Upper lobe of right lung (tissue), 1 donor: ENCODE measurements at regions not wholly inside any gene's neighbourhood (a gene's known extent, or its start where the extent isn't known, plus 50 kb on each side); places are given as distances from the start of the nearest gene placed in this dataset.

ENCODE experiments used
- ATAC-seq: fragments of 200-7000 bp; cut with Tn5 transposase; one replicate; pipeline ENCODE4 v1.9.1; 2020; ENCODE audit warnings: mild to moderate bottlenecking, moderate library complexity
- DNase-seq: peaks from one replicate; pipeline ENCODE4 v3.0.0-alpha.2; 2020
- H3K27ac ChIP-seq: fragments of 200-600 bp; one replicate; pipeline ENCODE4 v1.8.0; 2022
- H3K27me3 ChIP-seq: fragments of 200-600 bp; one replicate; pipeline ENCODE4 v1.8.0; 2022; ENCODE audit warnings: mild to moderate bottlenecking
- H3K36me3 ChIP-seq: fragments of 200-600 bp; one replicate; pipeline ENCODE4 v1.8.0; 2022
- H3K4me1 ChIP-seq: fragments of 200-600 bp; one replicate; pipeline ENCODE4 v1.8.0; 2022
- H3K4me3 ChIP-seq: fragments of 200-600 bp; one replicate; pipeline ENCODE4 v1.8.0; 2022; ENCODE audit warnings: mild to moderate bottlenecking
- H3K9me3 ChIP-seq: fragments of 200-600 bp; one replicate; pipeline ENCODE4 v1.8.0; 2022
- intact Hi-C: fragments of 100-400 bp; cut with DNase I; formaldehyde crosslinking; loops from one replicate; pipeline ENCODE4 v1.11.0; 2022
- TF ChIP-seq, protein P1 (sequence below): fragments of 200-600 bp; IDR thresholded peaks from one replicate; pipeline ENCODE4 v1.8.0; 2022; ENCODE audit warnings: antibody characterized with exemption
- donor health status: DM: no; HTN: yes; CAD: no; lungs with severe emphysema.

DNA sequence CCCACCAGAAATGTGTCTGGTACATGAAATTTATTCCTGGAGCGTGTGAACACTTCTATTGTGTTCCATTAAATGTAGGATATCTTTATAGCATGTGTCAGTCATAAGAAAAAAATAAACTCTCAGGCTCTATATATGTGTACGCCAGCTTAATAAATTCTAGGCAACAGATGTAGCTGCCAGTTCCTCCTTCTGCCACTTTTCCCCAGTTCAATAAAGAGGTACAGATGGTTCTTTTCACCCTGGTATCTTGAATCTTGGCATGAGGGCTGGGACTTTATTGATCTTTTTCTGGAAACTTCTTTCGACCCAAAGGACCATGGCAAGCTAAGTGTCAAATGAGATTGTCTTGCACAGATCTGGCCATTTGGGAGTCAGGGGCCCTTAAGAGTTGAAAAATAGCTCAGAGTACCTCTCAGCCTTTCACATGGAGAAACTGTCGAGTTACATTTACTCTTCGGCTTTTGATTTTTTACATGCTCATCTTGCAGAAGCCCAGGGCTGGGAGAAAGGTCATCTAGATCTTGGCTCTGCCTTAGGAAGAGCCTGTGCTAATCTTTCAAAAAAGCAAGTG is 240.9 kb downstream of the DOK5 start:
- intact Hi-C loops: no loop called here

GRCh38 chr20:54714817-54715216 is 239.4 kb downstream of the DOK5 start:
- Histone ChIP-seq H3K27ac (no peak overlapping the region), H3K4me1 (no peaks in the 10 kb centered on the region), H3K36me3 (no peaks in the 10 kb centered on the region), H3K27me3 (no peaks in the 10 kb centered on the region), H3K4me3 (no peak overlapping the region), H3K9me3 (no peaks in the 10 kb centered on the region)
- intact Hi-C loops: no loop called here
- DNase-seq (no peak), ATAC-seq (no peak)
- TF ChIP-seq, protein P1, sequence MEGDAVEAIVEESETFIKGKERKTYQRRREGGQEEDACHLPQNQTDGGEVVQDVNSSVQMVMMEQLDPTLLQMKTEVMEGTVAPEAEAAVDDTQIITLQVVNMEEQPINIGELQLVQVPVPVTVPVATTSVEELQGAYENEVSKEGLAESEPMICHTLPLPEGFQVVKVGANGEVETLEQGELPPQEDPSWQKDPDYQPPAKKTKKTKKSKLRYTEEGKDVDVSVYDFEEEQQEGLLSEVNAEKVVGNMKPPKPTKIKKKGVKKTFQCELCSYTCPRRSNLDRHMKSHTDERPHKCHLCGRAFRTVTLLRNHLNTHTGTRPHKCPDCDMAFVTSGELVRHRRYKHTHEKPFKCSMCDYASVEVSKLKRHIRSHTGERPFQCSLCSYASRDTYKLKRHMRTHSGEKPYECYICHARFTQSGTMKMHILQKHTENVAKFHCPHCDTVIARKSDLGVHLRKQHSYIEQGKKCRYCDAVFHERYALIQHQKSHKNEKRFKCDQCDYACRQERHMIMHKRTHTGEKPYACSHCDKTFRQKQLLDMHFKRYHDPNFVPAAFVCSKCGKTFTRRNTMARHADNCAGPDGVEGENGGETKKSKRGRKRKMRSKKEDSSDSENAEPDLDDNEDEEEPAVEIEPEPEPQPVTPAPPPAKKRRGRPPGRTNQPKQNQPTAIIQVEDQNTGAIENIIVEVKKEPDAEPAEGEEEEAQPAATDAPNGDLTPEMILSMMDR: no peak

More for the DNA sequence above, 240.9 kb downstream of the DOK5 start:
- Histone ChIP-seq H3K4me1 (no peaks in the 10 kb centered on the region), H3K27me3 (no peaks in the 10 kb centered on the region), H3K9me3 (no peaks in the 10 kb centered on the region), H3K27ac (no peak overlapping the region), H3K4me3 (no peak overlapping the region), H3K36me3 (no peaks in the 10 kb centered on the region)
- no peak for ATAC-seq
- no peak for DNase-seq
- TF ChIP-seq, protein P1: no peak

- no peaks in the 10 kb centered on the region for H3K4me1 ChIP-seq
- no peaks in the 10 kb centered on the region for H3K27me3 ChIP-seq
- ATAC-seq (no peak), DNase-seq (no peak)
- no peaks in the 10 kb centered on the region for H3K36me3 ChIP-seq
- no peaks in the 10 kb centered on the region for H3K9me3 ChIP-seq
- TF ChIP-seq, protein P1: no peak
- intact Hi-C loops: no loop called here
- H3K27ac ChIP-seq: no peak overlapping the region
- H3K4me3 ChIP-seq: no peak overlapping the region
Measured at GRCh38 chr20:54713727-54714126, 238.3 kb downstream of the DOK5 start.

DNA sequence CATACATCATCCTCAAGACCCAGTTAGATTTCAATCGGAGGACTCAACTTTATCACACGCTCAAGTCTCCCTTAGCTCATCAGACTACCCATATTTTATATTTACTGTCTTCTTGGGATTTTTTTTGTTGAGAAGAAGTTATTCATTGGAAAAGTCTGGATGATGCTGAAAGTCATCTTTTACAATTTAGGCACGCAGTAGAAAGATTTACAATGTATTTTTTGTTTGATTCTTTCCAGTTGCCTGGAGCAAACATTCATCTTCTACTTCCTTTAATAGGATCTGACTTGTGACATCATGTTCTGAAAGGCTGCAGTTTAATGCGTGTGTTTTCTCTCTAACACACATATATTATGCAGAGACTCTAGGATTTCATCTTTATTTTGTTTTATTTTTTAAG is 235.7 kb downstream of the DOK5 start:
- no peaks in the 10 kb centered on the region for H3K4me1 ChIP-seq
- no peaks in the 10 kb centered on the region for H3K27me3 ChIP-seq
- intact Hi-C loops: no loop called here
- H3K9me3 ChIP-seq: no peaks in the 10 kb centered on the region
- ATAC-seq (no peak), DNase-seq (no peak)
- TF ChIP-seq, protein P1: no peak
- H3K36me3 ChIP-seq: no peaks in the 10 kb centered on the region
- no peak overlapping the region for H3K27ac ChIP-seq
- H3K4me3 ChIP-seq: no peak overlapping the region

- H3K27me3 ChIP-seq: no peaks in the 10 kb centered on the region
- H3K27ac ChIP-seq: no peak overlapping the region
- no peaks in the 10 kb centered on the region for H3K9me3 ChIP-seq
- no peak overlapping the region for H3K4me3 ChIP-seq
- no peaks in the 10 kb centered on the region for H3K36me3 ChIP-seq
- intact Hi-C loops: no loop called here
- no peaks in the 10 kb centered on the region for H3K4me1 ChIP-seq
- DNase-seq (no peak), ATAC-seq (no peak)
- TF ChIP-seq, protein P1: no peak
Measured at GRCh38 chr20:54710341-54710740, 234.9 kb downstream of the DOK5 start.

GRCh38 chr20:54708229-54708628 is 232.8 kb downstream of the DOK5 start:
- H3K27ac ChIP-seq: no peak overlapping the region
- TF ChIP-seq, protein P1: no peak
- ATAC-seq (no peak), DNase-seq (no peak)
- H3K4me1 ChIP-seq: no peaks in the 10 kb centered on the region
- no peaks in the 10 kb centered on the region for H3K9me3 ChIP-seq
- no peak overlapping the region for H3K4me3 ChIP-seq
- intact Hi-C loops: no loop called here
- no peaks in the 10 kb centered on the region for H3K27me3 ChIP-seq
- H3K36me3 ChIP-seq: no peaks in the 10 kb centered on the region
